ENCODE measurements at regions not wholly inside any gene's neighbourhood (a gene's known extent, or its start where the extent isn't known, plus 50 kb on each side); places are given as distances from the start of the nearest gene placed in this dataset.
"Not testable (repeated sequence)": the region's sequence is repeated elsewhere in the genome, so short reads cannot be mapped to it uniquely, and the experiment has no call there.

DNA sequence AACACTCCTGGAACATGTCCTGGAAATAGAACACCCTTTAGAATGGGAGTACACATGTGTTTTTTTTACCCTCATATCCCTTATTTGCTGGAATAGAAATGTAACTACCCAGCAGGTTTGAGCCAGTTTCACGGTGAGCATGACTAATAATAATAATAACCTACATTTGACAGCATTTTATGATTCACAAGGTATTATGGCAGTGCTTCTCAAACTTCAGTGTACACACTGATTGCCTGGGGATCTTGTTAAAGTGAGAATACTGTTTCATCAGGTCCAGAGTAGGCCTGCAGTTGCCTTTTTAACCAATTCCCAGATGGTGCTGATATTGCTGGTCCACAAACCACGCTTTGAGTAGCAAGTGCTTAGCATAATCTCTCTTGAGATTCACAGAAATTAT is 63.9 kb downstream of the NFKBIZ start:
- in situ Hi-C loops (cut with MboI; ENCODE audit: low sequenced_read_pairs): no loop called here

DNA sequence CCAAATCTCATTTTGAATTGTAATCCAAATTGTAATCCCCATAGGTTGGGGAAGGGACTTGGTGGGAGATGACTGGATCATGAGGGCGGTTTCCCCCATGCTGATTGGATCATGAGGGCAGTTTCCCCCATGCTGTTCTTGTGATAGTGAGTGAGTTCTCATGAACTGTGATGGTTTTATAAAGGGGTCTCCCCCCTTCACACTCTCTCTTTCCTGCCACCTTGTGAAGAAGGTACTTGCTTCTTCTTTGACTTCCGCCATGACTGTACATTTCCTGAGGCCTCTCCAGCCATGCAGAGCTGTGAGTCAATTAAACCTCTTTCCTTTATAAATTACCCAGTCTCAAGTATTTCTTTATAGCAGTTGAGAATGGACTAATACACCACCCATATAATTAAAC is 68.4 kb downstream of the NFKBIZ start:
- in situ Hi-C loops (cut with MboI; ENCODE audit: low sequenced_read_pairs): not testable (repeated sequence)

DNA sequence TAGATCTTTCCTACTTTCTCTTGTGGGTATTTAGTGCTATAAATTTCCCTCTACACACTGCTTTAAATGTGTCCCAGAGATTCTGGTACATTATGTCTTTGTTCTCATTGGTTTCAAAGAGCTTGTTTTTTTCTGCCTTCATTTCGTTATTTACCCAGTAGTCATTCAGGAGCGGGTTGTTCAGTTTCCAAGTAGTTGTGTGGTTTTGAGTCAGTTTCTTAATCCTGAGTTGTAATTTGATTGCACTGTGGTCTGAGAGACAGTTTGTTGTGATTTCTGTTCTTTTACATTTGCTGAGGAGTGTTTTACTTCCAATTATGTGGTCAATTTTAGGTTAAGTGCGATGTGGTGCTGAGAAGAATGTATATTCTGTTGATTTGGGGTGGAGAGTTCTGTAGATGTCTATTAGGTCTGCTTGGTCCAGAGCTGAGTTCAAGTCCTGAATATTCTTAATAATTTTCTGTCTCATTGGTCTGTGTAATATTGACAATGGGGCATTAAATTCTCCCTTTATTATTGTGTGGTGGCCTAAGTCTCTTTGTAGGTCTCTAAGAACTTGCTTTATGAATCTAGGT is 72.9 kb downstream of the NFKBIZ start:
- in situ Hi-C loops (cut with MboI; ENCODE audit: low sequenced_read_pairs): not testable (repeated sequence)

- in situ Hi-C loops (cut with MboI; ENCODE audit: low sequenced_read_pairs): not testable (repeated sequence)
These were observed 75.3 kb downstream of the NFKBIZ start for GRCh38 chr3:101924621-101925020.

GRCh38 chr3:101925124-101925523 is 75.8 kb downstream of the NFKBIZ start:
- in situ Hi-C loops (cut with MboI; ENCODE audit: low sequenced_read_pairs): not testable (repeated sequence)

DNA sequence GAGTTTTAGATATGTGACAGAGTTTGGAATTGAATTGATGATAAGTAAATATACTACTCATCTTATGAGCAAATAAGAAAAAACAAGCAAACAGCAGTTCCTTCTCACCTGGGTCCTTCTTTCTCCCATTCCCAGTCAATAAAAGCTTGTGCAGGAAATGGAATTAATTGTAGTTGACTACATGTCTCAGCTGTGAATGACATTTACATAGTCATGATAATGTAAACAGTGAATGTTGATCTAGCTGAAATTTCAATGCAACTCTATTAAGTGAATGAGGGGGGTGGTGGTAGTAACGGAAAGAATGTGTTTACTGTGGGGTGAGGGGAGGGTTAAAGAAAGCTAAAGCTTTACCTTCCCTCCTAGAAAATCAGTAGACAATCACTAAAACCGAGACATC is 76.2 kb downstream of the NFKBIZ start:
- in situ Hi-C loops (cut with MboI; ENCODE audit: low sequenced_read_pairs): no loop called here

GRCh38 chr3:101926594-101927105 is 77.3 kb downstream of the NFKBIZ start:
- in situ Hi-C loops (cut with MboI; ENCODE audit: low sequenced_read_pairs): no loop called here

GRCh38 chr3:101928890-101929289 is 79.6 kb downstream of the NFKBIZ start:
- in situ Hi-C loops (cut with MboI; ENCODE audit: low sequenced_read_pairs): no loop called here

DNA sequence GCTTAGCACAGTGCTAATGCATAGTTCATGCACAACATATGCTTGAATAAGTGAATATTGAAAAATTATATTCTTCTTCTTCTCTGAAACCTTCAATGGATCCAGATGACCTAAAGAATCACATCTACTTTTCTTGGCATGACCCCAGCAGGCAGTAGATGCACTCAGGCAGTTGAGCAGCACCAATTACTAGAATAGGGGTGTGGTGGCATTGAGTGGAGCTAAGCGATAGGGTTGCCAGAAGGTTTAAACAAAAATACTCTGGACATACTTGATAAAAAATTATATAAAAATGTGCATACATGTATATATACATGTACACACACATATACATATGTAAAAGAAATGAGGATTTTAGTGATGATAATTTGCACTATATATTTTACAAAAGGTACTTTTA is 81.8 kb downstream of the NFKBIZ start:
- in situ Hi-C loops (cut with MboI; ENCODE audit: low sequenced_read_pairs): no loop called here

DNA sequence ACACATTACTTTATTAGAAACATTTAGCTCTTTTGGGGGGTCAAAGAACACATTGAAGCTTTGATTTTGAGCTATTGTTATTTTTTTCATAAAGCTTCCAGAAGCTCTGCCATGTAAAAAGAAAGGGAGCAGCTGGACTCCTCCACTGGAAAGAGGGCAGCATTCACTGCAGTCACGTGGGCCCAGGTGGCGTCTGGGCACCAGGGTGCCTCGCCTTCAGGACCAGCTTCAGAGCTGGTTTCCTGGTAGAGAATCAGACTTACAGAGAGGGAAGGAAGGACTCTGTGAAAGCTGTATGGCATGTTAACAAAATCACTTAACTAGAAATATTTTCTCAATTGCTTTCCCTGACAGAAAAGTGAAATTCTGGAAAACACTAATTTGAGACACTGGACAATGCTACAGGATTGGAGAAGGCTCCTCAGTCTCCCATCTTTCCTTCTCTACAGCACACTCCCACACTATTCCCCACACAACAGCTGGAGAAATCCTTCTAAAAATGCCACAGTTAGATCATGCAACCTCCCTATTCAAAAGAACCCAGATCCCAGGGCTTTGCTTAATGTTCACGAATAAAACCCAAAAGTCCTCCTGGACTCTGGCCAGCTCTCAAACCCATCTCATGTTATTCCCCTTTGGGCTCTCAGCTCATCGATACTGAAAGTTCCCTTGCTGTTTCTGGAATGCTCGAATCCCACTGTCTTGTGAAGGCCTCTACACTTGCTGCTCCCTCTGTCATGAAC is 83.2 kb downstream of the NFKBIZ start:
- in situ Hi-C loops (cut with MboI; ENCODE audit: low sequenced_read_pairs): no loop called here

- in situ Hi-C loops (cut with MboI; ENCODE audit: low sequenced_read_pairs): no loop called here
These were observed 87.4 kb downstream of the NFKBIZ start for GRCh38 chr3:101936419-101937356.

DNA sequence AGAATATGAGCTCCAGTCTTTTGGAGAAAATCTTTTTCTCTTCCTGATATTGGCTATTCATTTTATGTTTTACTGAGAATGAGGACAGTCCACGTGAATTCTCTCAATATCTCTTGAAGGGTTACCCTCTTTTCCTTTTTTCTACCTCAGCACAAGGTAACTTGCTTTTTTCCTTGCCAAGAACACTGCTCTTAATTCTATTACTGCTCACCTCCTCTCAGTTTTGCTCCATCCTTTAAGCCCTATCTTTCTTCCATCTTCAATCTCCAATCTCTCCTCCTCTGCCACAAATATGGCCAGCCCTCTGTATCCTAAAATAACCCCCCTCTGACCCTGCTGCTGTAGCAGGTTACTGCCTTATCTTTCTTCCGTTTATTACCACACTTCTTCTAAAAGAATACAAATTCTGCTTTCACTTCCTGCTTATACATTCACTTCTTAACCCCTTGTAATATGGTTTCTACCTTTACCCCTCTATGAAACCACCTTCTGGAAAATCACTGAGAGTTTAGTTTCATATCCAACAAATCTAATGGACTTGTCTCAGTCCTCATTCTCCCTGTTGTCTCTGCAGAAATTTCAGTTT is 89.0 kb downstream of the NFKBIZ start:
- in situ Hi-C loops (cut with MboI; ENCODE audit: low sequenced_read_pairs): no loop called here

- in situ Hi-C loops (cut with MboI; ENCODE audit: low sequenced_read_pairs): no loop called here
These were observed 90.2 kb downstream of the NFKBIZ start for GRCh38 chr3:101939361-101940049.

DNA sequence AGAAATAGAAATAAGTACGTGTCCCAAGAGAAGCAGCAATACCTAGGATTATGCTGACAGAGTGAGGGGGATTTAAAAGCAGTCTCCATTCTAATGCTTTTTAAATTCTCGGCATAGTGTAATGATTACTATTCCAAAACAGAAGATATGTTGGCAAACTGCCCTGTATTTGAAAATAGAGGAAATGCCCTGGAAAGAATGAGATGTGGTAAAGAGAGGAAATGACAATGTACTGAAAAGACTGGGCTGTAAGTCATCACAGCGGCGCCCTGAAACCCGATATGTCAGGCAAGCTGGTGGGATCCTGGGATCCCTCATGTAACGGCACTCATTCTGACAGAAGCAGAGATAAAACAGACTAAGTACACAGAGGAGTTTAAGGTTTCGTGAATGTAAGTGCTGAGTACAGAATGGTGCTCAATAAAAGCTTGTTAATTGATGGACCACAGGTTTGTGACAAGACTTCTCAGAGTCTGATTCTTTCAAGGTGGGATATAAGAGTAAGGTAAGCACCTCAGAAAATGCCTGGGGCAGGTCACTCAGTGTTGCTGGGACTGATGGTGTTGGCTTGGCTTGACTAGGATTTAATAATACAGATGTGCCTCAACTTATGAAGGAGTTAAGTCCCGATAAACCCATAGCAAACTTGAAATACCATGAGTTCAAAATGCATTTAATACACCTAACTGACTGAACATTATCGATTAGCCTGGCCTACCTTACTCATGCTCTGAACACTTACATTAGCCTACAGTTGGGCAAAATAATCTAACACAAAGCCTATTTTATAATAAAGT is 91.4 kb downstream of the NFKBIZ start:
- in situ Hi-C loops (cut with MboI; ENCODE audit: low sequenced_read_pairs): no loop called here

- in situ Hi-C loops (cut with MboI; ENCODE audit: low sequenced_read_pairs): no loop called here
These were observed 92.2 kb downstream of the NFKBIZ start for GRCh38 chr3:101941318-101942040.

- in situ Hi-C loops (cut with MboI; ENCODE audit: low sequenced_read_pairs): no loop called here
These were observed 93.0 kb downstream of the NFKBIZ start for GRCh38 chr3:101942356-101942755.

DNA sequence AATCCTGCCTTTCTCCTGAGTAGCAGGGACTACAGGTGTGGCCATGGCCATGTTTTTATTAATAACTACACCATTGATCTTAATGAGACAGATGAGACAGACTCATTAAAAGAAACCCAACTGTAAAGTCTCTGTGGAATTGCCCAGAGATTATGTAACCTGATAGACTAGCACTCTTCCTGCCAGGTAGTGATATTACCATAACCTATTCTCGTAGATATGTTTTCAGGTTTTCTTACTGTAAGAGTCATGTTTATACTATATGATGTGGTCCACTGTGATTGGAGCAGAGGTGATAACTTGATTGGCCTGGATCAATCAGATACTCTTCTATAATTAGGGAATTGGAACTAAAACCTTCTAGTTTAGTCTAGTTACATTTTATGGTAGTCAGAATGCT is 93.7 kb downstream of the NFKBIZ start:
- in situ Hi-C loops (cut with MboI; ENCODE audit: low sequenced_read_pairs): no loop called here

GRCh38 chr3:101944308-101944707 is 95.0 kb downstream of the NFKBIZ start:
- in situ Hi-C loops (cut with MboI; ENCODE audit: low sequenced_read_pairs): no loop called here

- in situ Hi-C loops (cut with MboI; ENCODE audit: low sequenced_read_pairs): no loop called here
These were observed 96.7 kb downstream of the NFKBIZ start for GRCh38 chr3:101945980-101946379.
